ENCODE measurements at regions not wholly inside any gene's neighbourhood (a gene's known extent, or its start where the extent isn't known, plus 50 kb on each side); places are given as distances from the start of the nearest gene placed in this dataset.
A peak's percentile ranks its signal among the peaks of the same experiment; 100 is the strongest.
"Not testable (repeated sequence)": the region's sequence is repeated elsewhere in the genome, so short reads cannot be mapped to it uniquely, and the experiment has no call there.

GRCh38 chr12:44457465-44457864 lies 418.6 kb downstream of the NELL2 start:
- DNase-seq: peak; percentile 21 to 74

GRCh38 chr12:44454959-44455358 lies 421.2 kb downstream of the NELL2 start:
- DNase-seq: not testable (repeated sequence)

DNA sequence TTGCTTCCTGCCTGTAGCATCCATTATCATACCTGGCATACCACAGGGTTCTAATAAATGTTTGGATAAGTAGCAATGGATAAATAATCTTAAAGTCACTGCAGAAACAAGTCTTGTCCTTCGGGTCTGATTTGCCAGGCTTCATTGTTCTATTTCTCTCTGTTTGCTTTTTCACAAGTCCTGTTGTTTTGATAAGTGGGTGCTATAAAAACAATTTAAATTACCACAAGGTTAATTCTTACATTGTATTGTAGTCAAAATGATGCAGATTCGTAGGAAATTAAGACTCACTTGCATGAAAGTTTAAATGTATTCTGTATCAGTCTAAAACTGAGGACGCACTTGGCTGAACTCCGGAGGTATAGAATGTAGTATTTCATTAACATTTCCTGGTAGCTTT lies 429.9 kb downstream of the NELL2 start:
- DNase-seq: no peak

- no peak for DNase-seq
Observed at GRCh38 chr12:44441155-44441554, 435.0 kb downstream of the NELL2 start.

Measured in NCI-H524 (cell line).